Activated CD4-positive, alpha-beta memory T cell treated with anti-CD3 and anti-CD28 coated beads, Interleukin-2, amount 10 ng/mL, durations not matched to agents 7 days and 5 days (primary cell): ENCODE measurements at regions not wholly inside any gene's neighbourhood (a gene's known extent, or its start where the extent isn't known, plus 50 kb on each side); places are given as distances from the start of the nearest gene placed in this dataset.

Experiments used
- CTCF ChIA-PET: fragments of 350-600 bp; sonication (Branson Sonifier 250); formaldehyde crosslinking; loops from one replicate; lab custom pipeline; 2021; ENCODE audit warnings: antibody characterized with exemption, inconsistent platforms; lab: Charles Lee
- POLR2A ChIA-PET: fragments of 350-600 bp; sonication (Branson Sonifier 250); formaldehyde crosslinking; loops from one replicate; lab custom pipeline; 2021; ENCODE audit warnings: antibody characterized with exemption; lab: Charles Lee
- DNase-seq: peaks from one replicate; pipeline ENCODE4 v3.0.0-alpha.2; 2020
- H3K27ac Mint-ChIP-seq: one replicate; pipeline ENCODE4 v1.8.0; 2021; ENCODE audit warnings: mild to moderate bottlenecking, mixed read lengths
- H3K27me3 Mint-ChIP-seq: one replicate; pipeline ENCODE4 v1.8.0; 2021; ENCODE audit warnings: mixed read lengths
- H3K36me3 Mint-ChIP-seq: one replicate; pipeline ENCODE4 v1.8.0; 2021; ENCODE audit warnings: low read depth, mixed read lengths
- H3K4me1 Mint-ChIP-seq: one replicate; pipeline ENCODE4 v1.8.0; 2021; ENCODE audit warnings: mixed read lengths
- H3K4me3 Mint-ChIP-seq: one replicate; pipeline ENCODE4 v1.8.0; 2021; ENCODE audit warnings: mild to moderate bottlenecking, mixed read lengths
- H3K9me3 Mint-ChIP-seq: one replicate; pipeline ENCODE4 v1.8.0; 2021; ENCODE audit warnings: mixed read lengths

DNA sequence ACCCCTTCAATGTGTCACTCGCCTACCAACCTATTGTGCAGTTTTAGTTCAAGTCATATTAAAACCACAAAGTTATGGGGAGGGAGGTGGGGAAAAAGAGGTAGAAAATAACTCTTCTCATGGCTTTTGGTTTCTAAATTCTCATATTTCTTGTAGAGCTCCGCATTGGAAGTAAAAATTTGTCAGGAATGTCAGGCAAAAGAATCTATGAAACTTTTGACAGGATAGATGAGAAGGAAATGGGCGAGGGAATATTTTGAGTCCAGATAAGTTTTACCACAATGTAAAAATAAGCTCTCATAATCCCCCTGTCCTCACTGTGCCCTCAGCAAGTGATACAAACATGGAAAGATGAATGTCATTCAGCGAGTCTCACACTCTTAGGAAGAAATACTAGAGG, 270.4 kb downstream of the DLEU7 start:
- ChIA-PET POLR2A (no interaction called here), CTCF (no interaction called here)
- Mint-ChIP-seq H3K27ac (no peak overlapping the region), H3K27me3 (no peaks in the 10 kb centered on the region), H3K4me1 (no peaks in the 10 kb centered on the region), H3K9me3 (peaks cover 4% of the 10 kb centered on the region), H3K36me3 (no peaks in the 10 kb centered on the region), H3K4me3 (no peak overlapping the region)
- DNase-seq, result no peak

DNA sequence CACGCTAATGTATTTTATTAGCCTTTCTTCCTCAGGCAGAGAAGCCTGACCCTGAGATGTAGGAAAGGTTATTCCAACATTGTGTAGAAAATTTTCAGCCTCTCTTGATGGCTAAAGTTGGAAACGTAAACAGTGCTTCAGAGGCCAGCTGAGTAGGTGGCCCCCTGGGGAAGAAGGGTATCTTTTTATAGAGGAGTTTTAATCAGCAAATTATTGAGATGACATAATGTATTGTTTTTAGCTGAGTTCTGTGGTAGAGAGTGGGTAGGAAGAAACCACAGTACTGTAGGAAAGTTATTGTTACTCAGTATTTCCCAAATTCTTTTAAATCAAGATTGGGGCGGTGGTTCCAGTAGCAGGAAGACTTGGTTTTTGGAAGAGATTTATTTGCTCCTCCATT, 268.8 kb downstream of the DLEU7 start:
- DNase-seq, result no peak
- H3K36me3 Mint-ChIP-seq, result no peaks in the 10 kb centered on the region
- ChIA-PET CTCF (no interaction called here), POLR2A (no interaction called here)
- no peak overlapping the region for H3K4me3 Mint-ChIP-seq
- H3K4me1 Mint-ChIP-seq, result no peaks in the 10 kb centered on the region
- H3K27me3 Mint-ChIP-seq, result no peaks in the 10 kb centered on the region
- peaks cover 4% of the 10 kb centered on the region for H3K9me3 Mint-ChIP-seq
- H3K27ac Mint-ChIP-seq, result no peak overlapping the region

DNA sequence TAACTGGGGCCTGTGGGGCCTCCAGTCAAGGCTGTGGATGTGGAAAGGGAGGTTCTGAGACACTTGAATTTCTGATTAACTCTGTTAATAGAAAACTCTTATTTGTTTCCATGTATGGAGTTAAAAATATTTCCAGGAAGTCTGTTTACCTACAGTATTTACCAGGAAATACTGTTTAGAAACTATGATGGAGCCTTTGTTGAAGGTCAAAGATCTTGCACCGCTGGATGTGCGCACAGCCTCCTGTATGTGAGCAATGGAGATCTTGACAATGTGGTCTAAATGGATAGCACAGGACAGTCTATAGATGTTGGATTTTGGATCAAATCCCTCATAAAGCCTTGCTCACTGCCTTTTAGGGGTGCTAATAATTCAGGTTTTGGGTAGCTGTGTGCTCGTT, 268.4 kb downstream of the DLEU7 start:
- CTCF ChIA-PET, result no interaction called here
- Mint-ChIP-seq H3K4me3 (no peak overlapping the region), H3K27me3 (no peaks in the 10 kb centered on the region), H3K9me3 (peaks cover 4% of the 10 kb centered on the region), H3K36me3 (no peaks in the 10 kb centered on the region), H3K27ac (no peak overlapping the region), H3K4me1 (no peaks in the 10 kb centered on the region)
- no peak for DNase-seq
- POLR2A ChIA-PET, result no interaction called here

DNA sequence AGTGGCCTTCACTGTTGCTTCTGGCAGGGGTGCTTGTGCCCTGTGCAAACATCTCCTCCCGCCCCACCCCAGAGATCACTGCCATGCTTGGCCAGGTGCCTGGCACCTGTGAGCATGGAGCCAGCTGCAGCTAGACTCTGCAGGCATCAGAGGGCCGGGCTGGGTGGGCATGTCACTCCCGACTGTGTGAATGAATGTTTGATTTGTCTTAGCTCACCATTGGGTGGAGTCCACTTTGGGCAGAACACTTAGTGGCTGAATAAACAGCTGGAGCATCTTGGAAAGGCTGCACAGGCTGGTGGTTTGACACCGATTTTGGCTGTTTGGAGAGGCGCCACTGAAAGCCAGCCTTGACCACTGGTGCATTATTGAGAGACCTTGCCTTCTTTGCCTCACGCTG, 267.3 kb downstream of the DLEU7 start:
- H3K4me3 Mint-ChIP-seq, result no peak overlapping the region
- H3K36me3 Mint-ChIP-seq, result no peaks in the 10 kb centered on the region
- no peak for DNase-seq
- H3K27ac Mint-ChIP-seq, result no peak overlapping the region
- H3K9me3 Mint-ChIP-seq, result peaks cover 4% of the 10 kb centered on the region
- CTCF ChIA-PET, result no interaction called here
- POLR2A ChIA-PET, result no interaction called here
- H3K27me3 Mint-ChIP-seq, result no peaks in the 10 kb centered on the region
- H3K4me1 Mint-ChIP-seq, result no peaks in the 10 kb centered on the region

DNA sequence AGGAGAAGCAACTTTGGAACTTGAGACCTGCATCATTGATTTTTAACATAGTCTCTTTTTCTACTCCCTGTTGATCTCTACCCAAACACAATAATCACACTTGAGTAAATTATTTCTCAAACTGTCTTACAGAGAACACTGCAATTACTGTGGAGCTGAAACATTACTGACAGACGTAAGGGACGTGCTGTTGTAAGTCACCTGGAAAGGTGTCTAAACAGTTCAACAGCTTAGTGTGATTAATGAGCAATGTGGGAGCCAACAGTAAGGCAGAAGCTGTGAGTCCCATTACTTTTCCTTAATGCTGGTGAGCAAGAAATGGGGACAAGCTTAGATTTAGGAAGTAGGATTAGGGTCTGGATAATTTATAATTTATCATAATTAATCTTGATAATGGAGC, 265.7 kb downstream of the DLEU7 start:
- no peak overlapping the region for H3K4me3 Mint-ChIP-seq
- H3K4me1 Mint-ChIP-seq, result no peaks in the 10 kb centered on the region
- ChIA-PET POLR2A (no interaction called here), CTCF (no interaction called here)
- H3K27me3 Mint-ChIP-seq, result no peaks in the 10 kb centered on the region
- no peak for DNase-seq
- H3K27ac Mint-ChIP-seq, result no peak overlapping the region
- H3K9me3 Mint-ChIP-seq, result peaks cover 2% of the 10 kb centered on the region
- no peaks in the 10 kb centered on the region for H3K36me3 Mint-ChIP-seq

DNA sequence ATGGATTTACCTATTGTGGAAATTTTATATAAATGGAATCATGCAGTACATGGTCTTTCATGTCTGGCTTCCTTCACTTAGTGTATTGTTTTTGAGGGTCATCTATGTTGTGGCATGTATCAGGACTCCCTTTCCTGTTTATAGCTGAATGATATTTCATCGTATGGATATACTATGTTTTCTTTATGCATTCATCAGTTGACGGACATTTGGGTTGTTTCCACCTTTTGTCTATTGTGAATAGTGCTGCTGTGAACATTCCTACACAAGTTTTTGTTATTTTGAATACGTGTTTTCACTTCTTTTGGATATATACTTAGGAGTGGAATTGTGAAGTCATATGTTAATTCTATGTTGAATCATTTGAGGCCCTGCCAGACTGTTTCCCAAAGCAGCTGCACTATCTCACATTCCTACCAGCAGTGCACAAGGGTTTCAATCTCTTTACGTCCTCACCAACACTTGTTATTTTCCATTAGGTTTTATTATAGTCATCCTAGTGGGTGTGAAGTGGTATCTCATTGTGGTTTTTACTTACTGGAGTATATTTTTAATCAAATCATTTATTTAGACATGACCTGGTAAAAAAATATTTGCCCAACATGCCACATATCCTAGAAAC, 262.7 kb downstream of the DLEU7 start:
- CTCF ChIA-PET, result interaction anchor here (0.9 kb wide), 1 partner anchor 10 kb away, joined by 4 read pairs; no protein-coding TSS in a partner anchor
- POLR2A ChIA-PET, result no interaction called here
- DNase-seq, result no peak
- H3K4me1 Mint-ChIP-seq, result no peaks in the 10 kb centered on the region
- peaks cover 2% of the 10 kb centered on the region for H3K27me3 Mint-ChIP-seq
- H3K4me3 Mint-ChIP-seq, result no peak overlapping the region
- H3K9me3 Mint-ChIP-seq, result no peaks in the 10 kb centered on the region
- no peaks in the 10 kb centered on the region for H3K36me3 Mint-ChIP-seq
- H3K27ac Mint-ChIP-seq, result no peak overlapping the region

DNA sequence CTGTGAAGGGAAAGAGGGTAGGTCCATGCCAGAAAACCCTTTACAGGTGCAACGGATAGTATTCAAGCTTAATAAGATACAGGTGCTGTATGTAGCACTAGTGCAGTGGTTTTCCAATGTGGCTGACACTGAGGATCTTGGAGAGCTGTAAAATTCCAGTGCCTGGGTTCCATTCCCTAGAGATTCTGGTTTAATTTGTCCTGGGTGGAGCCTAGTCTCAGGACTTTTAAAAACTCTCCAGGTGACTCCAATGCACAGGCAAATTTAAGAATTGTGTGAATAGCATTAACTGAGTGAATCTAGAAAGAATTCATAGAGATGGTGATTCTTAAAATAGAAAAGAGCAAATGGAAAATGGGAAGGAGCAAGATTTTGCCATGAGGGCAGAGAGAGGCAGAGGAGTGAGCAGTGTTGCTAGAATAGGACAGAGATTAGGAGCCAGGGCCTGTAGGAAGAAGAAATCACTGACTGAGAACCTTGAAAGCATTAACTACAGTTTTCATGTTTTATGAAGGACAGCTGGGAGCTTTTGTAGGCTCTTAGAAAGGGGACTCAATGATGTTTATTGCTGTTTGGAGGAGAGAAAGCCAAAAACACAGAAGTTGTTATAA, 261.8 kb downstream of the DLEU7 start:
- ChIA-PET CTCF (interaction anchor here (0.9 kb wide), 1 partner anchor 11 kb away, joined by 4 read pairs; no protein-coding TSS in a partner anchor), POLR2A (no interaction called here)
- H3K9me3 Mint-ChIP-seq, result no peaks in the 10 kb centered on the region
- H3K36me3 Mint-ChIP-seq, result no peaks in the 10 kb centered on the region
- peaks cover 2% of the 10 kb centered on the region for H3K27me3 Mint-ChIP-seq
- H3K4me3 Mint-ChIP-seq, result no peak overlapping the region
- no peak overlapping the region for H3K27ac Mint-ChIP-seq
- H3K4me1 Mint-ChIP-seq, result no peaks in the 10 kb centered on the region
- no peak for DNase-seq

DNA sequence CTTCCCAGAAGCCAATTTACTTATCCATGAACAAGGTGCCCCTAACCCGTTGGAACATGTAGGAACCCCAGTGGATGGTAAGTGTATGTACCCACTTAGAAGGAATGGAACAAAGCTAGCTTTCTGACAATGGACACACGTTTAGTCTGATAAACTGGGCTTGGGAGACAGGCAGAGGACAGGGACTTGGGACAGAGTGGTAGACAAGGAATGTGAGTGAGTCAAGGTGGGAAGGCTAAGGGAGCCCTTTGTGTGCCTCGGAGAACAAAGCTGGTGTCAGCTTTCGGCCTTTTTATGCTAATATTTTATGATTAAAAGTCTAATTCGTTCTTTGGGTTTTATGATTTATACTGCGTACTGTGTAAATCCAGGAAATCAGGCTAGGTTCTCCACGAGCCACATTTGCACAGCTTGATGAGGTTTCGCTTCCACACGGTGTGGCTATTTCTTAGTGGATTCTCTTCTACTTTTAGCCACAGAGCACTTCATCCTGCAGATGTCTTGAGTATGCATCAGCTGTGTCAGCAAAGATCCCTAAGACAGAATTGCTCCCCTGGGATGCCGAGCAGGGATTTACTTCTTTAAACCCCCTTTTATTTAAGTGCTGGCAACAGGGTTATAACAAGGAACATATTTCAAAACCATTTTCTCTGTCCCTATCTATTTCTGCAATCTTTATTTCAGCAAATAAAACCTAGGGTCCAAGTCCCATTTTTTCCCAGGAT, 258.5 kb downstream of the DLEU7 start:
- ChIA-PET CTCF (no interaction called here), POLR2A (no interaction called here)
- no peak for DNase-seq
- H3K27ac Mint-ChIP-seq, result no peak overlapping the region
- H3K4me3 Mint-ChIP-seq, result no peak overlapping the region
- peaks cover 2% of the 10 kb centered on the region for H3K27me3 Mint-ChIP-seq
- H3K4me1 Mint-ChIP-seq, result no peaks in the 10 kb centered on the region
- H3K9me3 Mint-ChIP-seq, result no peaks in the 10 kb centered on the region
- no peaks in the 10 kb centered on the region for H3K36me3 Mint-ChIP-seq

DNA sequence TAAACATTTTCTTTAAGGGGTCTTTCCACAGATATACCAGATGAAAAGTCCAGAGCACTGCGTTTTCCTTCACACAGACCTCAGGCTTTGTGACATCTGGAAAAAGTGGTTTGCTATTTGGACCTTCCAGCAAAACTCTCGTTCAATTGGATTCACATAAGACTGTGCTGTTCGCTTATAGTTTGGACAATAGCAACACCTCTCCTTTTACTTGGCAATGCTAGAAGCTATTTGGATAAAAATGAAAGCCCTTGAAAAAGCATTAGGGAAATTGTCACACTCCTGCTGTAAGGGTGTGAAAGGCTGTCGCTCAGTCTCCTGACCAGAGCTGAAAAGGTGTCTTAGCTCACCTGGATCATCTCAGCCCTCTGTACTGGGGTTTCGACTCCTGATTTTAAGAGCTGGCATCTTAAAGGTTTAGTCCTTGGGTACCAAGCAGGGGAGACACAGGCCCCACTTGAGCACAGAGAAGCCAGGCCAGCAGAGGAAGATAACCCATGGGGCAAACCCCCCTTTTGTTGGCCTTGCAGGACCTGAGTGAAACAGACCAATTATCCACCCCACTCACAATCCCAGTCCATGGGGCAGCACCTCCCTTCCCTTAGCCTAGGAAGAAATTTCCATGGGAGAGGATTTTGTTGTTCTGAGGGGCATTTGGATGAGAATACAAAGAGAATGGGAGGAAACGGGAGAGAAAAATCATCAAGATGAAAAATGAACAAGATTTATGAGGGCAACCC, 257.6 kb downstream of the DLEU7 start:
- Mint-ChIP-seq H3K27ac (no peak overlapping the region), H3K36me3 (no peaks in the 10 kb centered on the region), H3K4me3 (no peak overlapping the region), H3K27me3 (peaks cover 2% of the 10 kb centered on the region), H3K4me1 (no peaks in the 10 kb centered on the region), H3K9me3 (no peaks in the 10 kb centered on the region)
- DNase-seq, result no peak
- POLR2A ChIA-PET, result no interaction called here
- CTCF ChIA-PET, result no interaction called here

DNA sequence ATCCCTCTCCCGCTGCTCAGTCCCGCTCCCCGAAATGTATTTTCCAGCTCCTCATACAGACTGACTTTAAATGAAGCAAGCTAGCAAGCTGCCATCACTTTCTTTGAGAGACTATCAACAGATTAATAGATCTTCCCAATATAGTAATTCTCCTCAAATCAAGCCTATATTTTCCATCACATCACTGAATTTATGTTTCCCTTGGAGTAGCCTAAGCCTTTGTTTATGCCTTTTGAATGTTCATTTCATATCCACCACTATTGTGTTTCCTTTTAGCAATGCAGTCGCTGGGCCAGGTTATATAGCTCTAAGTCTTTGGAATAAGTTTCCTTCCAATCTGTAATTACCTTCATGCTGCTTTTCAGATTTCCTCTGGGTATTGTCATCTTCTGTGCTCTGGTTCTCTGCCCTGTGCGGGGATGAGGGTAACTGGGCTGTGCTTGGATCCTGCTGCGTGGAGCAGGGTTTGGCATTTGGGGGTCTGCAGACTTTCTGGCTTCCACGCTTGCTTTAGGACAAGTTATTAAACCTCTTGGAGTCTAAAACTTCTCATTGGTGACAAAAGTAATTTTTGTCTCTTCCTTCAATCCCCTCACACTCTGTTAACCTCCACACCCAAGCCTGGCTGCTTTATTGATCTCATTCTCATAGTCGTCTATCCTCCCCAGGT, 256.9 kb downstream of the DLEU7 start:
- no peak overlapping the region for H3K4me3 Mint-ChIP-seq
- CTCF ChIA-PET, result no interaction called here
- H3K27me3 Mint-ChIP-seq, result peaks cover 2% of the 10 kb centered on the region
- H3K9me3 Mint-ChIP-seq, result no peaks in the 10 kb centered on the region
- no peak for DNase-seq
- no peaks in the 10 kb centered on the region for H3K4me1 Mint-ChIP-seq
- no peak overlapping the region for H3K27ac Mint-ChIP-seq
- no peaks in the 10 kb centered on the region for H3K36me3 Mint-ChIP-seq
- POLR2A ChIA-PET, result no interaction called here

DNA sequence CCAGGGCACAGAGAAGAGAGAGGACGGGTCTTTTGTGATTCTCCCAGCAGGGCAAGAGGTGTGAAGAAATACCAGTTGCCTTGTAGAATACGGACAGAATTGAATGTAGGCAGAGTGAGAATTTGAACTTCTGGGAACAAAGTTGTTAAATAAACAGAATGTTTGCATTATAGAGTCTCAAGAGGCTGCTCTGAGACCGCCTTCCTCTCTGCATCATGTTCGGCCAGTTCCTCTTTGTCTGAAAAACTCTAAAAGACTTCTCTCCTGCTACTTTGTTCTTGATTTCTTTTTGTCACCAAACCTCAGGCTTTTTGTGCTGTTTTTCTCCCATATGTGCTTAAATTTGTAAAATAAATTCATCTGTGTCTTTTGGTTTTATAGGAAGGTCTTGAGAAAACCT, 256.4 kb downstream of the DLEU7 start:
- DNase-seq, result no peak
- Mint-ChIP-seq H3K36me3 (no peaks in the 10 kb centered on the region), H3K4me1 (no peaks in the 10 kb centered on the region), H3K4me3 (no peak overlapping the region), H3K27ac (no peak overlapping the region), H3K9me3 (no peaks in the 10 kb centered on the region), H3K27me3 (peaks cover 2% of the 10 kb centered on the region)
- POLR2A ChIA-PET, result no interaction called here
- CTCF ChIA-PET, result no interaction called here

DNA sequence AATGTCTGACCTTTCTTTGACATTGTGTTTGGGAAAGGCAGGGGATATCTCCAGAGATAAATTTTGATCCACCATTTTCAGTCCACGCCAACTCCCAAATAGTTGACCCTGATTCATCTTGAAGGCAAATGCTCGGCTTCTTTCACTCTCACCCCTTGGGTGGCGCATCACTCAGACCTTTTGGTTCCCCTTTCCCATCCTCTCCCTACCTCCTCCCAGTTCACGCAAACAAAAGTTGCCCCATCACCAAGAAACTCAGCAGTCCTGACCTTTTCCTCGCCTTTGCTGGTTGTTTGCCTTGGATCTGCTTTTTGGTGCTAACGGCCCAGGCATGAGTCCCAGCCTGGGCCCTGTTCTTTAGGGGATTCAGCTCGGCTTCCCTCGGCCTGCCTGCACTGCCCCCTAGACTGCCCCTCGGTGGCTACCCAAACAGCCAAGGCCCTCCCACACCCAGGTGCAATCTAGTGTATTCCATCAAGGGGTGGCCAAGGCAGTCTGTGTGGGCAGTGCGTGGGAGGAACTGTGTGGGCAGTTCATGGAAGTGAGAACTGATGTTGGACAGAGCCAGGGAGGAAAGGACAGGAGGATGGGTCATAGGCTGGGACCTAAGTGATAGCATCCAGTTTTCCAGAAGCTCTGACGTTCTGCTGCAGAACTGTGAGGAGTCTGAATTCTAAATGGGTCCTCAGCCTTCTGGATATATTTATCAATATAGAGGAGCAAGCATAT, 255.7 kb downstream of the DLEU7 start:
- Mint-ChIP-seq H3K27me3 (peaks cover 2% of the 10 kb centered on the region), H3K4me3 (no peak overlapping the region), H3K27ac (no peak overlapping the region), H3K9me3 (no peaks in the 10 kb centered on the region), H3K4me1 (peaks cover 2% of the 10 kb centered on the region), H3K36me3 (no peaks in the 10 kb centered on the region)
- ChIA-PET POLR2A (no interaction called here), CTCF (no interaction called here)
- no peak for DNase-seq
